GM10248 (cell line): ENCODE measurements at regions not wholly inside any gene's neighbourhood (a gene's known extent, or its start where the extent isn't known, plus 50 kb on each side); places are given as distances from the start of the nearest gene placed in this dataset.
A peak's percentile ranks its signal among the peaks of the same experiment; 100 is the strongest.
"Not testable (repeated sequence)": the region's sequence is repeated elsewhere in the genome, so short reads cannot be mapped to it uniquely, and the experiment has no call there.

Source experiments
- CTCF ChIA-PET: fragments of 300-600 bp; sonication (Branson Sonifier 250); formaldehyde crosslinking; extraction: SDS; loops from one replicate; lab custom pipeline; 2021; ENCODE audit warnings: antibody characterized with exemption; lab: Yijun Ruan, JAX
- POLR2A ChIA-PET: fragments of 350-650 bp; sonication (Branson Sonifier 250); formaldehyde crosslinking; extraction: SDS; loops from one replicate; lab custom pipeline; 2020; ENCODE audit warnings: antibody characterized with exemption; lab: Yijun Ruan, JAX
- DNase-seq: peaks from one replicate; pipeline ENCODE4 v3.0.0; 2012; ENCODE audit errors: extremely low spot score
- CTCF ChIP-seq: IDR thresholded peaks from 2 replicates; pipeline ENCODE4 v1.5.1; 2012; ENCODE audit warnings: mild to moderate bottlenecking, low read depth; ENCODE audit errors: extremely low read depth, missing control alignments, control extremely low read depth

GRCh38 chr14:21840765-21841164 lies 167.1 kb upstream of the OR4E1 start:
- ChIA-PET POLR2A (no interaction called here), CTCF (no interaction called here)
- DNase-seq = no peak
- TF ChIP-seq CTCF = no peak

- ChIA-PET CTCF (interaction anchor here (1.1 kb wide), 1 partner anchor 18 kb away, joined by 4 read pairs; no protein-coding TSS in a partner anchor), POLR2A (no interaction called here)
- DNase-seq = no peak
- TF ChIP-seq CTCF = no peak
Observed at GRCh38 chr14:21833836-21834235, 160.2 kb upstream of the OR4E1 start.

- ChIA-PET CTCF (interaction anchor here (0.7 to 1.5 kb wide), 4 partner anchors 9 to 26 kb away, joined by 3 to 6 read pairs (median 4); no protein-coding TSS in a partner anchor), POLR2A (no interaction called here)
- no peak for DNase-seq
- TF ChIP-seq CTCF = no peak
Observed at GRCh38 chr14:21825845-21826244, 152.2 kb upstream of the OR4E1 start.

GRCh38 chr14:21825149-21825743 lies 151.6 kb upstream of the OR4E1 start:
- CTCF ChIA-PET = interaction anchor here (0.9 to 1.5 kb wide), 4 partner anchors 9 to 21 kb away, joined by 3 to 4 read pairs (median 3); no protein-coding TSS in a partner anchor
- peak; percentile 22 for DNase-seq
- peak; percentile 32 for TF ChIP-seq CTCF
- POLR2A ChIA-PET = no interaction called here

GRCh38 chr14:21822109-21822508 lies 148.5 kb upstream of the OR4E1 start:
- no peak for DNase-seq
- ChIA-PET POLR2A (no interaction called here), CTCF (interaction anchor here (1.1 kb wide), 1 partner anchor 14 kb away, joined by 3 read pairs; no protein-coding TSS in a partner anchor)
- no peak for TF ChIP-seq CTCF

- no peak for DNase-seq
- CTCF ChIA-PET = no interaction called here
- no peak for TF ChIP-seq CTCF
- POLR2A ChIA-PET = no interaction called here
Observed at GRCh38 chr14:21820631-21821030, 147.0 kb upstream of the OR4E1 start.

GRCh38 chr14:21819891-21820290 lies 146.3 kb upstream of the OR4E1 start:
- CTCF ChIA-PET, POLR2A ChIA-PET, DNase-seq: not testable (repeated sequence)

- DNase-seq, POLR2A ChIA-PET: not testable (repeated sequence)
- CTCF ChIA-PET = interaction anchor here (0.9 to 1.1 kb wide), 4 partner anchors 8 to 101 kb away, joined by 3 read pairs; no protein-coding TSS in a partner anchor
Observed at GRCh38 chr14:21817010-21817409, 143.4 kb upstream of the OR4E1 start.
